ENCODE measurements at regions not wholly inside any gene's neighbourhood (a gene's known extent, or its start where the extent isn't known, plus 50 kb on each side); places are given as distances from the start of the nearest gene placed in this dataset.

GRCh38 chr3:182668974-182669373 is 124.3 kb upstream of the ATP11B start:
- DNase-seq: no peak

GRCh38 chr3:182671541-182671940 is 121.8 kb upstream of the ATP11B start:
- DNase-seq: no peak

GRCh38 chr3:182671942-182672341 is 121.4 kb upstream of the ATP11B start:
- no peak for DNase-seq

GRCh38 chr3:182673336-182673735 is 120.0 kb upstream of the ATP11B start:
- no peak for DNase-seq

GRCh38 chr3:182682263-182683241 is 110.8 kb upstream of the ATP11B start:
- no peak for DNase-seq

- peak; percentile 34 for DNase-seq
Measured at GRCh38 chr3:182683453-182683852, 109.9 kb upstream of the ATP11B start.

GRCh38 chr3:182683858-182684257 is 109.4 kb upstream of the ATP11B start:
- no peak for DNase-seq

GRCh38 chr3:182686033-182686886 is 107.0 kb upstream of the ATP11B start:
- no peak for DNase-seq

GRCh38 chr3:182690172-182690571 is 103.1 kb upstream of the ATP11B start:
- no peak for DNase-seq

- DNase-seq: no peak
Measured at GRCh38 chr3:182692021-182692420, 101.3 kb upstream of the ATP11B start.

- no peak for DNase-seq
Measured at GRCh38 chr3:182692695-182693094, 100.6 kb upstream of the ATP11B start.

GRCh38 chr3:182693723-182694122 is 99.6 kb upstream of the ATP11B start:
- no peak for DNase-seq

GRCh38 chr3:182696916-182697315 is 96.4 kb upstream of the ATP11B start:
- no peak for DNase-seq

- no peak for DNase-seq
Measured at GRCh38 chr3:182697345-182697919, 95.9 kb upstream of the ATP11B start.

GRCh38 chr3:182698078-182698477 is 95.2 kb upstream of the ATP11B start:
- no peak for DNase-seq

GRCh38 chr3:182699550-182700170 is 93.6 kb upstream of the ATP11B start:
- no peak for DNase-seq

GRCh38 chr3:182702216-182702615 is 91.1 kb upstream of the ATP11B start:
- DNase-seq: no peak

- DNase-seq: no peak
Measured at GRCh38 chr3:182703233-182703632, 90.1 kb upstream of the ATP11B start.

- no peak for DNase-seq
Measured at GRCh38 chr3:182704926-182705325, 88.4 kb upstream of the ATP11B start.

GRCh38 chr3:182708810-182709209 is 84.5 kb upstream of the ATP11B start:
- no peak for DNase-seq

GRCh38 chr3:182709306-182709705 is 84.0 kb upstream of the ATP11B start:
- no peak for DNase-seq

- no peak for DNase-seq
Measured at GRCh38 chr3:182710557-182711157, 82.6 kb upstream of the ATP11B start.
